ENCODE measurements at regions not wholly inside any gene's neighbourhood (a gene's known extent, or its start where the extent isn't known, plus 50 kb on each side); places are given as distances from the start of the nearest gene placed in this dataset.

GRCh38 chr7:80311313-80311712, 176.7 kb downstream of the GNAI1 start:
- TF ChIP-seq EGR2 (tag by site-specific recombination; IDR thresholded peaks at IDR 0.05; ENCODE audit: low read depth) (no peak), ZNF555 (tag by site-specific recombination; conservative IDR thresholded peaks at IDR 0.05) (no peak), SALL2 (tag by site-specific recombination; IDR thresholded peaks at IDR 0.05; ENCODE audit: borderline replicate concordance) (no peak), YY1 (tag by site-specific recombination; IDR thresholded peaks at IDR 0.05) (no peak), ZNF600 (tag by site-specific recombination; IDR thresholded peaks at IDR 0.05) (no peak), TCF7L2 (IDR thresholded peaks at IDR 0.05; ENCODE audit: borderline replicate concordance, low read depth, low read length) (no peak), ZNF292 (tag by site-specific recombination; IDR thresholded peaks at IDR 0.05; ENCODE audit: borderline replicate concordance, low read depth) (no peak)
- TF ChIP-seq, protein P1, sequence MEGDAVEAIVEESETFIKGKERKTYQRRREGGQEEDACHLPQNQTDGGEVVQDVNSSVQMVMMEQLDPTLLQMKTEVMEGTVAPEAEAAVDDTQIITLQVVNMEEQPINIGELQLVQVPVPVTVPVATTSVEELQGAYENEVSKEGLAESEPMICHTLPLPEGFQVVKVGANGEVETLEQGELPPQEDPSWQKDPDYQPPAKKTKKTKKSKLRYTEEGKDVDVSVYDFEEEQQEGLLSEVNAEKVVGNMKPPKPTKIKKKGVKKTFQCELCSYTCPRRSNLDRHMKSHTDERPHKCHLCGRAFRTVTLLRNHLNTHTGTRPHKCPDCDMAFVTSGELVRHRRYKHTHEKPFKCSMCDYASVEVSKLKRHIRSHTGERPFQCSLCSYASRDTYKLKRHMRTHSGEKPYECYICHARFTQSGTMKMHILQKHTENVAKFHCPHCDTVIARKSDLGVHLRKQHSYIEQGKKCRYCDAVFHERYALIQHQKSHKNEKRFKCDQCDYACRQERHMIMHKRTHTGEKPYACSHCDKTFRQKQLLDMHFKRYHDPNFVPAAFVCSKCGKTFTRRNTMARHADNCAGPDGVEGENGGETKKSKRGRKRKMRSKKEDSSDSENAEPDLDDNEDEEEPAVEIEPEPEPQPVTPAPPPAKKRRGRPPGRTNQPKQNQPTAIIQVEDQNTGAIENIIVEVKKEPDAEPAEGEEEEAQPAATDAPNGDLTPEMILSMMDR (tag by site-specific recombination; IDR thresholded peaks at IDR 0.05): no peak

All from HEK293 (cell line).